ENCODE measurements at regions not wholly inside any gene's neighbourhood (a gene's known extent, or its start where the extent isn't known, plus 50 kb on each side); places are given as distances from the start of the nearest gene placed in this dataset.

- TF ChIP-seq CTCF (conservative IDR thresholded peaks at IDR 0.05; ENCODE audit: low read depth, low read length) (no peak), EZH2phosphoT487 (IDR thresholded peaks at IDR 0.05; ENCODE audit: borderline replicate concordance, low read length) (no peak)
These were observed 133.0 kb downstream of the RAB38 start for GRCh38 chr11:88042238-88042637.

All from PC-3 (cell line).